H1 (cell line): ENCODE measurements at regions not wholly inside any gene's neighbourhood (a gene's known extent, or its start where the extent isn't known, plus 50 kb on each side); places are given as distances from the start of the nearest gene placed in this dataset.

Source experiments
- ATF3 ChIP-seq: IDR thresholded peaks from 2 replicates; pipeline ENCODE4 v1.6.1; 2011; ENCODE audit warnings: low read depth, mild to moderate bottlenecking, low read length; ENCODE audit not compliant: insufficient read depth
- CHD7 ChIP-seq: fragments of 300-600 bp; sonication (generic); IDR thresholded peaks from 2 replicates; pipeline ENCODE4 v1.7.1; 2012; ENCODE audit warnings: low read length, moderate library complexity, mild to moderate bottlenecking, inconsistent platforms; ENCODE audit not compliant: insufficient replicate concordance
- EP300 ChIP-seq, 2 experiments: IDR thresholded peaks; 1 replicate in 1 of 2; 2 replicates in 1 of 2; pipeline ENCODE4 v1.6.1; 2011 to 2012; ENCODE audit warnings: low read depth in 2 of 2, low read length in 2 of 2, mild to moderate bottlenecking in 2 of 2, borderline replicate concordance in 1 of 2, inconsistent platforms in 1 of 2, moderate library complexity in 1 of 2
- KDM1A ChIP-seq: fragments of 200-600, 300-600 bp; sonication (generic); IDR thresholded peaks from 2 replicates; pipeline ENCODE4 v1.7.1; 2016; ENCODE audit warnings: mild to moderate bottlenecking, low read length, borderline replicate concordance
- NRF1 ChIP-seq: IDR thresholded peaks from 2 replicates; pipeline ENCODE4 v1.6.1; 2011; ENCODE audit warnings: mild to moderate bottlenecking, low read depth, low read length, improper control_type of control experiment
- TAF1 ChIP-seq: IDR thresholded peaks from 2 replicates; pipeline ENCODE4 v1.6.1; 2011; ENCODE audit warnings: mild to moderate bottlenecking, low read depth, low read length

GRCh38 chr2:200211643-200212042 is 94.8 kb upstream of the SPATS2L start (continued):
- no peak for TF ChIP-seq CHD7
- TF ChIP-seq KDM1A: no peak
- TF ChIP-seq TAF1: no peak
- TF ChIP-seq ATF3: no peak
- TF ChIP-seq EP300 (IDR thresholded peaks at IDR 0.05; ENCODE audit: borderline replicate concordance in 1 of 2, low read depth in 2 of 2, low read length in 2 of 2): no peak
- TF ChIP-seq NRF1: no peak
